GM12874 (cell line): ENCODE measurements at regions not wholly inside any gene's neighbourhood (a gene's known extent, or its start where the extent isn't known, plus 50 kb on each side); places are given as distances from the start of the nearest gene placed in this dataset.

Experiments
- CTCF ChIP-seq: IDR thresholded peaks from 2 replicates; pipeline ENCODE4 v1.5.1; 2011; ENCODE audit warnings: low read depth, mild to moderate bottlenecking, control low read depth, low read length, moderate library complexity; ENCODE audit not compliant: insufficient read depth

- TF ChIP-seq CTCF: no peak
Observed at GRCh38 chr9:102795532-102795931, 199.6 kb upstream of the CYLC2 start.

- no peak for TF ChIP-seq CTCF
Observed at GRCh38 chr9:102779356-102779755, 215.8 kb upstream of the CYLC2 start.

- no peak for TF ChIP-seq CTCF
Observed at GRCh38 chr9:102778746-102779145, 216.4 kb upstream of the CYLC2 start.

GRCh38 chr9:102770704-102771103 is 224.4 kb upstream of the CYLC2 start:
- no peak for TF ChIP-seq CTCF

GRCh38 chr9:102769307-102769706 is 225.8 kb upstream of the CYLC2 start:
- TF ChIP-seq CTCF: no peak

- no peak for TF ChIP-seq CTCF
Observed at GRCh38 chr9:102768002-102768401, 227.1 kb upstream of the CYLC2 start.

- no peak for TF ChIP-seq CTCF
Observed at GRCh38 chr9:102767076-102767475, 228.1 kb upstream of the CYLC2 start.

GRCh38 chr9:102740578-102740977 is 254.6 kb upstream of the CYLC2 start:
- no peak for TF ChIP-seq CTCF
